H9 (cell line): ENCODE measurements at regions not wholly inside any gene's neighbourhood (a gene's known extent, or its start where the extent isn't known, plus 50 kb on each side); places are given as distances from the start of the nearest gene placed in this dataset.

Experiments
- DNase-seq: peaks from one replicate; pipeline ENCODE4 v3.0.0-alpha.2; 2017
- H2AFZ ChIP-seq: one replicate; pipeline ENCODE4 v1.6.1; 2013; ENCODE audit warnings: mild to moderate bottlenecking, low read length, control low read depth, moderate library complexity
- H2AK5ac ChIP-seq: 2 replicates; pipeline ENCODE4 v1.6.1; 2013; ENCODE audit warnings: low read length, control low read depth, mixed read lengths; ENCODE audit not compliant: insufficient read length
- H2BK120ac ChIP-seq: one replicate; pipeline ENCODE4 v1.6.1; 2013; ENCODE audit warnings: low read depth, mild to moderate bottlenecking, low read length, control low read depth, inconsistent platforms; ENCODE audit not compliant: poor library complexity, severe bottlenecking
- H2BK12ac ChIP-seq: 2 replicates; pipeline ENCODE4 v1.6.1; 2013; ENCODE audit warnings: low read length, control low read depth, mixed read lengths, low read depth; ENCODE audit not compliant: insufficient read length
- H2BK15ac ChIP-seq: 2 replicates; pipeline ENCODE4 v1.6.1; 2013; ENCODE audit warnings: low read depth, low read length, control low read depth
- H2BK20ac ChIP-seq: one replicate; pipeline ENCODE4 v1.6.1; 2013; ENCODE audit warnings: low read depth, mild to moderate bottlenecking, low read length, control low read depth, inconsistent platforms; ENCODE audit not compliant: poor library complexity, severe bottlenecking
- H2BK5ac ChIP-seq: 2 replicates; pipeline ENCODE4 v1.6.1; 2013; ENCODE audit warnings: low read length, control low read depth, mixed read lengths; ENCODE audit not compliant: insufficient read length
- H3K14ac ChIP-seq: 2 replicates; pipeline ENCODE4 v1.6.1; 2013; ENCODE audit warnings: low read length, control low read depth; ENCODE audit not compliant: insufficient read depth
- H3K18ac ChIP-seq: 2 replicates; pipeline ENCODE4 v1.6.1; 2013; ENCODE audit warnings: low read depth, mild to moderate bottlenecking, mixed read lengths, low read length, control low read depth; ENCODE audit not compliant: insufficient read length
- H3K23ac ChIP-seq: 2 replicates; pipeline ENCODE4 v1.6.1; 2013; ENCODE audit warnings: low read length, control low read depth, mixed read lengths, low read depth; ENCODE audit not compliant: insufficient read length
- H3K23me2 ChIP-seq: 2 replicates; pipeline ENCODE4 v1.6.1; 2013; ENCODE audit warnings: low read depth, mild to moderate bottlenecking, mixed read lengths, low read length, control low read depth; ENCODE audit not compliant: insufficient read length, poor library complexity, severe bottlenecking
- H3K27ac ChIP-seq: 2 replicates; pipeline ENCODE4 v1.5.1; 2013; ENCODE audit warnings: low read length, control low read depth, mixed read lengths, low read depth; ENCODE audit not compliant: insufficient read length
- H3K27me3 ChIP-seq: 2 replicates; pipeline ENCODE4 v1.6.1; 2013; ENCODE audit warnings: low read length, control low read depth, inconsistent platforms; ENCODE audit not compliant: insufficient read depth
- H3K4ac ChIP-seq: 2 replicates; pipeline ENCODE4 v1.6.1; 2013; ENCODE audit warnings: low read depth, mild to moderate bottlenecking, control low read depth, inconsistent platforms, low read length, moderate library complexity
- H3K4me1 ChIP-seq: 2 replicates; pipeline ENCODE4 v1.6.1; 2013; ENCODE audit warnings: low read length, control low read depth, inconsistent platforms; ENCODE audit not compliant: insufficient read depth
- H3K4me2 ChIP-seq: 2 replicates; pipeline ENCODE4 v1.6.1; 2013; ENCODE audit warnings: low read length, control low read depth, mixed read lengths; ENCODE audit not compliant: insufficient read length, insufficient read depth
- H3K56ac ChIP-seq: 2 replicates; pipeline ENCODE4 v1.6.1; 2013; ENCODE audit warnings: low read depth, mild to moderate bottlenecking, mixed read lengths, low read length, control low read depth; ENCODE audit not compliant: insufficient read length
- H3K79me1 ChIP-seq: 2 replicates; pipeline ENCODE4 v1.6.1; 2013; ENCODE audit warnings: low read depth, mild to moderate bottlenecking, moderate library complexity, low read length, control low read depth, inconsistent platforms; ENCODE audit not compliant: insufficient read depth, poor library complexity, severe bottlenecking
- H3K79me2 ChIP-seq: 2 replicates; pipeline ENCODE4 v1.6.1; 2013; ENCODE audit warnings: low read length, control low read depth, inconsistent platforms; ENCODE audit not compliant: insufficient read depth
- H3K9ac ChIP-seq: 2 replicates; pipeline ENCODE4 v1.6.1; 2013; ENCODE audit warnings: low read length, control low read depth, mixed read lengths; ENCODE audit not compliant: insufficient read length; ENCODE audit errors: extremely low read depth
- H3K9me3 ChIP-seq: one replicate; pipeline ENCODE4 v1.6.1; 2013; ENCODE audit warnings: low read depth, low read length, inconsistent platforms; ENCODE audit not compliant: control insufficient read depth
- H3T11ph ChIP-seq: one replicate; pipeline ENCODE4 v1.6.1; 2013; ENCODE audit warnings: mild to moderate bottlenecking, low read length, control low read depth, inconsistent platforms
- H4K20me1 ChIP-seq: one replicate; pipeline ENCODE4 v1.6.1; 2013; ENCODE audit not compliant: control insufficient read depth, insufficient read length, insufficient read depth
- H4K5ac ChIP-seq: 2 replicates; pipeline ENCODE4 v1.6.1; 2013; ENCODE audit warnings: low read depth, mild to moderate bottlenecking, mixed read lengths, low read length, control low read depth; ENCODE audit not compliant: insufficient read length
- H4K8ac ChIP-seq: replicated peaks from 2 replicates; pipeline ENCODE4 v1.6.1; 2013; ENCODE audit warnings: low read length, control low read depth, mixed read lengths, low read depth; ENCODE audit not compliant: insufficient read length
- H4K91ac ChIP-seq: 2 replicates; pipeline ENCODE4 v1.6.1; 2013; ENCODE audit warnings: low read depth, mild to moderate bottlenecking, moderate library complexity, mixed read lengths, low read length, control low read depth; ENCODE audit not compliant: insufficient read length
- H3K27ac Mint-ChIP-seq, 3 experiments: 2 replicates in 2 of 3; 3 replicates in 1 of 3; pipeline ENCODE4 v1.8.0; 2020 to 2021; ENCODE audit warnings: mixed read lengths in 3 of 3, mild to moderate bottlenecking in 1 of 3, moderate library complexity in 1 of 3
- H3K27me3 Mint-ChIP-seq: 2 replicates; pipeline ENCODE4 v1.8.0; 2021; ENCODE audit warnings: low read depth, mild to moderate bottlenecking, moderate library complexity, mixed read lengths
- H3K36me3 Mint-ChIP-seq, 3 experiments: 2 replicates in 2 of 3; 3 replicates in 1 of 3; pipeline ENCODE4 v1.8.0; 2020 to 2021; ENCODE audit warnings: low read depth in 3 of 3, mixed read lengths in 3 of 3; ENCODE audit not compliant: insufficient read depth in 1 of 3
- H3K4me1 Mint-ChIP-seq, 2 experiments: 2 replicates each; pipeline ENCODE4 v1.8.0; 2020; ENCODE audit warnings: mixed read lengths in 2 of 2
- H3K4me3 Mint-ChIP-seq, 2 experiments: 2 replicates in 1 of 2; 3 replicates in 1 of 2; pipeline ENCODE4 v1.8.0; 2020 to 2021; ENCODE audit warnings: mild to moderate bottlenecking in 2 of 2, mixed read lengths in 2 of 2, moderate library complexity in 1 of 2
- H3K9me3 Mint-ChIP-seq, 2 experiments: 2 replicates in 1 of 2; 3 replicates in 1 of 2; pipeline ENCODE4 v1.8.0; 2020; ENCODE audit warnings: mild to moderate bottlenecking in 2 of 2, mixed read lengths in 2 of 2, moderate library complexity in 1 of 2
- WGBS: extraction: QIAGEN DNeasy Blood & Tissue Kit; methylation state at CpG from one replicate; pipeline ENCODE4 v1.1.7; 2013; ENCODE audit warnings: missing lambda C conversion rate, low lambda C conversion rate, mixed read lengths; ENCODE audit not compliant: insufficient read length; ENCODE audit errors: extremely low coverage; 5-methylcytosine and 5-hydroxymethylcytosine counted together
- TF ChIP-seq, protein P1 (sequence below): fragments of 200-600 bp; sonication (generic); conservative IDR thresholded peaks from 3 replicates; pipeline ENCODE4 v1.8.0; 2021; ENCODE audit warnings: antibody characterized with exemption, mild to moderate bottlenecking

DNA sequence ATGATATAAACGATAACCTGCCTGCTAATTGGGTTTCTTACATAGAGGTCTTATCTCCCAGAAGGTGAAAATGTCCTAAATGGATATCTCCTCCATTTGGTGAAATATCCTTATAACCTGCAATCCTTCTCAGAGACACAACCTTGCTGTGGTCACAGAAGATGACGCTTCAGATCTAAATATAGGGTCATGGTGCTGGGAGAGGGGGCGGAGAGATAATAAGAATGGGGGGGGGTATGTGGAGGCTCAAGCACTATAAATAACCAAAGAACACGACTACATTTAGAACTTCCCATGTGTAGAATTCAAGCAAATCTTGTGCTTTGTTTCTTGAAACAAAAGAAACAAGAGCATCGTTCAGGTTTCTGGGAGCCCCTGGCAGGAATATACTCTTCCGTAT, 260.6 kb upstream of the ESRRG start:
- Histone ChIP-seq H2AFZ (no peak overlapping the region), H3K56ac (no peak overlapping the region), H3K9ac (no peak overlapping the region), H2AK5ac (no peak overlapping the region), H2BK120ac (no peak overlapping the region), H2BK20ac (no peak overlapping the region), H4K8ac (no peak overlapping the region), H3K18ac (no peak overlapping the region), H3K27me3 (no peaks in the 10 kb centered on the region), H3K27ac (no peak overlapping the region), H3K79me2 (no peaks in the 10 kb centered on the region), H2BK5ac (no peak overlapping the region), H3K23me2 (no peaks in the 10 kb centered on the region), H3K23ac (no peak overlapping the region), H3K4me1 (no peaks in the 10 kb centered on the region; the same call in 1 of the 2 replicates), H3K79me1 (no peaks in the 10 kb centered on the region), H3K4me2 (no peak overlapping the region), H2BK15ac (no peak overlapping the region), H4K20me1 (no peaks in the 10 kb centered on the region), H2BK12ac (no peak overlapping the region), H3K9me3 (no peaks in the 10 kb centered on the region), H3T11ph (no peak overlapping the region), H4K5ac (no peak overlapping the region), H3K14ac (no peak overlapping the region), H4K91ac (no peak overlapping the region), H3K4ac (no peak overlapping the region)
- no CpG with 5 or more reads among the region's 6 CpGs for WGBS
- H3K4me3 Mint-ChIP-seq = no peak overlapping the region
- H3K27me3 Mint-ChIP-seq = no peaks in the 10 kb centered on the region; the same call in 1 of the 2 replicates
- H3K36me3 Mint-ChIP-seq = no peaks in the 10 kb centered on the region
- TF ChIP-seq, protein P1, sequence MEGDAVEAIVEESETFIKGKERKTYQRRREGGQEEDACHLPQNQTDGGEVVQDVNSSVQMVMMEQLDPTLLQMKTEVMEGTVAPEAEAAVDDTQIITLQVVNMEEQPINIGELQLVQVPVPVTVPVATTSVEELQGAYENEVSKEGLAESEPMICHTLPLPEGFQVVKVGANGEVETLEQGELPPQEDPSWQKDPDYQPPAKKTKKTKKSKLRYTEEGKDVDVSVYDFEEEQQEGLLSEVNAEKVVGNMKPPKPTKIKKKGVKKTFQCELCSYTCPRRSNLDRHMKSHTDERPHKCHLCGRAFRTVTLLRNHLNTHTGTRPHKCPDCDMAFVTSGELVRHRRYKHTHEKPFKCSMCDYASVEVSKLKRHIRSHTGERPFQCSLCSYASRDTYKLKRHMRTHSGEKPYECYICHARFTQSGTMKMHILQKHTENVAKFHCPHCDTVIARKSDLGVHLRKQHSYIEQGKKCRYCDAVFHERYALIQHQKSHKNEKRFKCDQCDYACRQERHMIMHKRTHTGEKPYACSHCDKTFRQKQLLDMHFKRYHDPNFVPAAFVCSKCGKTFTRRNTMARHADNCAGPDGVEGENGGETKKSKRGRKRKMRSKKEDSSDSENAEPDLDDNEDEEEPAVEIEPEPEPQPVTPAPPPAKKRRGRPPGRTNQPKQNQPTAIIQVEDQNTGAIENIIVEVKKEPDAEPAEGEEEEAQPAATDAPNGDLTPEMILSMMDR = no peak
- H3K4me1 Mint-ChIP-seq = peaks cover 11% of the 10 kb centered on the region in 2 experiments
- no peaks in the 10 kb centered on the region; a peak in 1 of 5 replicates for H3K9me3 Mint-ChIP-seq
- DNase-seq = no peak
- peak overlapping the region in 1 of 3 experiments; percentile 25; a peak in 1 of 7 replicates for H3K27ac Mint-ChIP-seq
